OCI-LY3 (cell line): ENCODE measurements at regions not wholly inside any gene's neighbourhood (a gene's known extent, or its start where the extent isn't known, plus 50 kb on each side); places are given as distances from the start of the nearest gene placed in this dataset.

Source experiments
- CTCF ChIP-seq: fragments of 200-600, 300-600 bp; sonication (generic); IDR thresholded peaks from 2 replicates; pipeline ENCODE4 v1.5.1; 2014; ENCODE audit warnings: antibody characterized with exemption, low read length, low read depth
- EZH2phosphoT487 ChIP-seq: fragments of 200-600 bp; shearing (Covaris generic); IDR thresholded peaks from 2 replicates; pipeline ENCODE4 v1.6.1; 2018; ENCODE audit warnings: antibody characterized with exemption, mixed run types, low read depth

GRCh38 chrX:7635604-7636003 is 207.4 kb upstream of the VCX start:
- TF ChIP-seq CTCF (no peak), EZH2phosphoT487 (no peak)
